ENCODE measurements at regions not wholly inside any gene's neighbourhood (a gene's known extent, or its start where the extent isn't known, plus 50 kb on each side); places are given as distances from the start of the nearest gene placed in this dataset.
"Not testable (repeated sequence)": the region's sequence is repeated elsewhere in the genome, so short reads cannot be mapped to it uniquely, and the experiment has no call there.

DNA sequence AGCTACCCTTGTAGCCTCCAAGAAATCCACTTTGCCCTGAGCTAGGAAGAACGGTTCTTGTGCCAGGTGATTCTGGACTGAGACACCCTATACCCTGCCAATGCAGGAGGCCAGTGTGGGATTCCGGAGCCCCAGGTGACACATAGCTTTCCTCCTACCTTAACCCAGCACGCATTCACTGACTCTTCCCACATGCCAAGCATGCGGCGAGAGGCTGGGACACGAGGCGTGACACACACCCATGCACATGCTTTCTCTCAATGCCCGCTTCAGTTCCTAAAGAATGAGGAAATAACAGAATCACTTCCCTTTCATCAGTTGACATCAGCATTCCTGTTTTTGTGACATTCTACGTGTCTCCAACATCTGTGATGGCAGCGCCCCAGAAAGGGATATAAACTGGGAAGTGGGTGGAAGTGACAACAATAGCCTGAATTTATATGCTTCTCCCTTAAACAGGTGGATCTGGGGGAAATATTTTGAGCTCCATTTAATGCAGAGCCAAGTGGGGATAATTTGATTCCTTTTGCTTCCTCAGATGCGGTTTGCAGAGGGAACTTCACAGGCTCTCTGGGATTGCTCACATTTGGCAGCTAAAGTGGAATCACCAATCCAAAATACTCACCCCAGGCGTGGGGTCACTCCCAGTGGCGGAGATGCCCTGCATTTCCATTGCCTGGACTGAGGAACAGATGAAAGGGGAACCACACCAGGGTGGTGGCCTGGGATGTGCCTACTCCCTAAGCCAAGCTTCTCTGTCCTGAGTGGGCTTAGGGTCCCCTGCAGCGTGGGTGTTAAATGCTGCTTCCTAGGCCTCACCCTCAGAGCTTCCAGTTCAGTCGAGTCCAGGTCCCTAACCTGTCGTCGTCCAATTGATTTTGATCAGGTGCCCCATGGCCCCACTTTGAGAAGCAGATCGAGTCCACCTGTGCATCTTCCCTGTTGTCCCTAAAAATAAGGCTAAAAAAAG is 445.1 kb downstream of the SIPA1L2 start:
- DNase-seq, result no peak

DNA sequence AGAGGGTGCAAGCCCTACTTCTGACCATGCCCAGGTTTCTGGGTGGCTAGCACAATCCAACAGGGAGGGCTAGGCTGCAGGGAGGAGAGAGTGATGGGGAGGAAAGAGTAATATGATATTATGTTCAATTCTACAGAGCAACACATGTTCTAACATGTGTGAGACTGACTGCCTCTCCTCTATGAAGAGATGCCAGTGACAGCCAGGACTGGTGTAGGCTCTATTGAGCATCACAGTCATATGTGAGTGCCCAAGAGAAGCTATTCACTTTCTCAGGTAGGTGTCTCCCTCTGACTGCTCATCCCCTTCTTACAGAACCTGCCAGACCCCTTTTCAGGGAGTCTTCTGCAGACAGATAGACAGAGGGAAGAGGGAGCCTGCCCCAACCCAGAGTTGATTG is 446.1 kb downstream of the SIPA1L2 start:
- no peak for DNase-seq

DNA sequence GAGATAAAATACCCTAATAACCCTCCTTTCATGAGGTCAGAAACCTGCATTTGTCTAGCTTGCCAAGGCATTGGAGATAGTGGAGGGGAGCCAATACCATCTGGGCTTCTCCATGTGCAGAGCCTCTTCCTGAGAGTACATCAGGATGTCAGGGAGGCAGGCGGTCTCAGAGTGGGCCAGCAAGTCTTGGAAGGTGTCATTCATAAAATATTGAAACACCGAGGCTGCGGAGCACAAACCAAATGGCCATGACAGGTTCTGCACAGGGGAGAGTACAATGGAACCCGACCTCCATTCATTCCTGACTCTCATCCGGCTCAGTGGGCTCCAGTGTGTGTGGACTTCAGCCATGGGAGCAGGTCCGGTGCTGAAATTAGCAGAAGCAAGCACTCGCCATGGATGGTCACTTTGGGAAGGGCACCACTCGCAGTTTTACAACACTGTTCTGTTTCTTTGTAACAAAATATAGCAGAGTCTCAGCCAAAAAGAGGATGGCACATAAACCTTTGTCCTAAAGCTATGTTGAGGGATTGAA is 446.6 kb downstream of the SIPA1L2 start:
- no peak for DNase-seq

DNA sequence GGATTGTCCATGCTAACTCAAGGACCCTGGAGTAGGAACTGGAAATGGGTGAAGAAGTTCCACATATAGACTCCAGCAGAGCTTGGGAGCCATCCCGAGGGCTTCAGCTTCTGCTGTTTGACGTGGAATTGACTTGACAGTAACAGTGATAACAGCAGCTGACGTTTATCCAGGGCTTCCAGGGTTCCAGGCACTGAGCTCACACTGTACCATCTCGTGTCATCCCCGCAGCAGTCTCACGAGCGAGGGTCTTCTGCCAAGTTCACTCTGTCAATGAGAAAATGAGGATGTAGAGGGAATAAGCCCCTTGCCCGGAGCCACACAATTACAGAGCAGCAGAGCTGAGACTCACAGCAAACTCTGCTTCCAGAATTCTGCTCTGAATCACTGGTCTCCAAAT is 447.7 kb downstream of the SIPA1L2 start:
- DNase-seq, result no peak

DNA sequence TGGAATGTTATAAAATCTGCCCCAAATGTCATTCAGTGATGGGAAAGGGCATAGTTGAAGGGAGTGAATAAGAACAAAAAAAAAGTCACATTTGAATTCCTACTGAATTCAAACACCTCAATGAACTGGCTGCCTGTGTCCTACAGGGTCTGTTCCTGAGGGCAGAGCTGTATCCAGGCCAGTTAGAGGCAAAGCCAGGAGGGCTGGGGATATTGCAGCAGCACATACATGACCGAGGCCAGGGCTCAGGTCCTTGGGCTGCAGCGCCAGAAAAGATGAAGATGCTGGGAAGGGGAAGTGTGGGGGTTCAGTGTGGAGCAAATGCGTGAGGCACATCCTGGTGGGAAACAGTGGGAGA is 449.2 kb downstream of the SIPA1L2 start:
- DNase-seq, result no peak

DNA sequence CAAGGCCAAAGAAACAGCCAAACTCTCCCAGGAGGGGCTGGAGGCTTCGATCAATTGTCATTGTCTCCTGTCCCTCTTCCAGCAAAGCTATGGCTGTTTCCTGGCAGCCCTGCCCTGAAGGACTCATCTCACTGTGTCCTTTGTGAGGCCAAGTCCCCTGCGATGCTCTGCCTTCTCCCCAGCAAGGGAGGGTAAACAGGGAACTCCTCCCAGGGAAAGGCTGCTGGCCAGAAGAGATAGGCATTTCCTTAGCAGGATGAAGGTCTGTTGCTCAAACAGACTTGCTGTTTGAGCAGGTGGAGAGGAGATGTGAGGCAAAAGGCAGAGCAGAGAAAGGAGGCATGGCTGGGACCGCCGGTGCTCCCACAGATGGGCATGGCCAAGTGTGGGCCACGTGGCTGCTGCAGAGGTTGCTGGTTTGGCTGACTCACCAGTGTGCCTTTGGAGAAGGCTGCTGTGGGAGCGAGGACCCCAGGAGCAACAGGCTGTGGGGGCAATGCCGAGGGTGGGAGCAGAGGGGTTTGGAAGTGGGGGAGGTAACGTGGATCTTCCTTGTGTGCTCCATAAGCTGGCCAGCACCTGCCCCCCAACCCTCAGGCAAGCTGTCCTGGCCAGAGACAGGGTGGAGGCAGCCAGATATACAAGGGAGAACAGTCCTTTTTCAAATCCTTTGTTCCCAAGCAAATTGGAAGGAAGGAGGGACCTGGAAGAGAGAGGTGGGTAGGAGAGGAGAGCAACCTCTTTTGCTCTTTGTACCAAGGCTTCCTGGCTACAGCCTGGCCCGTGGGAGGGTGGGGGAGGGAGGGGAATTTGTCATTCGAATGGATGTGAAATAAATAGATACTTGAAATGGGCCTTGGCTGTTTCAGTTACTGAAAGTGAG is 449.8 kb downstream of the SIPA1L2 start:
- no peak for DNase-seq

DNA sequence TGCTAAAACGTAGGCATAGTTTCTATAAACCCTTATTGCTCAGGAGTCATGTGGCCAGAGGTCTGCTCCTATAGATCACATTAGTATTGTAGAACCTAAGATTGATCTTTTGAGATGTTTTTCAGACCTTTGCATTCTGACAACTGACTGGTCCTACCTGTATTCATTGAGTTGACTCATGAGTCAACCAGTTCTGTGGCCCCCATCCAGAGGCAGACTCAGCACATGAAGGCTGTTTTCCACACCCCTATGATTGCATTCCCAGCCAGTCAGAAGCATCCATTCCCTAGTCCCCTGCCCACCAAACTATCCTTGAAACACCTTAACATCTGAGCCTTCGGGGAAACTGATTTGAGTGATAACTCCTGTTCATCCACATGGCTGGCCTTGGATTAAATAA is 451.7 kb downstream of the SIPA1L2 start:
- DNase-seq, result no peak

DNA sequence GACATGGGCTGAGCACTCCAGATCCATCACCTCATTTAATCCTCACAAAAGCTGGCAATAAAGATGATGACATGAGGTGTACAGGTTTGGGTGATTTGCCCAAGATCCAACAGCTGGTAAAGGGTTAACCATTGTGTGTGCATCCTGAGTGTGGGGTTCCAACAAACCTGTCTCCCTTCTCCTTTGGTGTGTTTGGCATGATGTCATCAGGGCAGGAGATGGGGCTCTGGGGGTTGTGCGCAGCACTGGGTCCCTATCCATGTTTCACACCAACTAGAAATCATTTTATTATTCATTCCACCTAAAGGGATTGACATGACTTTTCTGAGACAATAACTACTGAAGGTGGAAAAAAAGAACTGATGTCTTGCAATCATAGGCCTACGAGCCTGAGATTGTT is 452.5 kb downstream of the SIPA1L2 start:
- DNase-seq, result no peak

DNA sequence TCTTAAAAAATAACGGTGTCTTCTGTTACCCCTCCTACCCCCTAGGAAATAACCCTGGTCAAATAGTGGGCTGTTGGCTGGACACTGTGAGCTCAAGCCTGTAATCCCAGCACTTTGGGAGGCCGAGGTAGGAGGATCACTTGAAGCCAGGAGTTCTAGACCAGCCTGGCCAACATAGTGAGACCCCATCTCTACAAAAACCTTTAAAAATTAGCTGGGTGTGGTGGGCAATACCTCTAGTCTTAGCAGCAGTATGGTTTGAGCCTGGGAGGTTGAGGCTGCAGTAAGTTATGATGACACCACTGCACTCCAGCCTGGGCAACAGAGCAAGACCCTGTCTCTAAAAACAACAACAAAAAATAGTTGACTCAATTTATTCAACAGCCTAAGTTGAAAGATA is 453.7 kb downstream of the SIPA1L2 start:
- DNase-seq, result no peak

DNA sequence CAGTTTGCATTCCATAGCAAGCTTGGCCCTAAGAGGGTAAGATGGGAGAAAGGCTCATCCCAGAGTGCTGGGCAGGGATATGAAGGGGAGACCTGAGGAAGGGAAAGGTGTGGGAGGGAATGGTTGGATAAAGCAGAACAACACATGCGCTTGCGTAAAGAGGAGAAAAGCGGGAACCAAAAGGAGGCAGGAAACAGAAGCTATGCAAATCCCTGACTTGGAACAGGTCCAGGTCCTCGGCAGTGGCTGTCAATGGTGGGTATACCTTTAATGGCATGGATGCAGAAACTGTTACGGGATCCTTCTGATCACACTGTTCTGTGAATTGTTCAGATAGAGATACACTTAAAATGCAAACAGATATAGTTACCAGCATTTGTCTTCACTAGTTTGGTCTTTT is 455.6 kb downstream of the SIPA1L2 start:
- no peak for DNase-seq

DNA sequence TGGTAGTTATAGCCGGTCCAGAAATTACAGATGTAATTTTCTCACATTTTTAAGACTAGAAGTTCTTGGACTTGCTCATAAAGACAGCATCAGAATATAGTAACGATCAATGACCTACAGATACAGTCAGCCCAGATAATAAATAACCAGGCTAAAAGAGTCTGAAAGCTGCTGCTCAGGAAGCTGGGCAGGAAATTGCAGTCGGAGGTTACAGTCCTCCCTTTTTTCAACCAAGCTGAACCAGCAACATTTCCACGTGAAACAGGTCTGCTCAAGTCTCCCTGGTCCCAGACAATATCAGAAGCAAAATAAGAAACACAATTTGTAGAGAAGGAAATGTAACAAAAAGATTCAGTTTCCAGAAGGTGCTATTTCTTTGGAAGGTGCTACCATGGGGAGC is 457.4 kb downstream of the SIPA1L2 start:
- no peak for DNase-seq

DNA sequence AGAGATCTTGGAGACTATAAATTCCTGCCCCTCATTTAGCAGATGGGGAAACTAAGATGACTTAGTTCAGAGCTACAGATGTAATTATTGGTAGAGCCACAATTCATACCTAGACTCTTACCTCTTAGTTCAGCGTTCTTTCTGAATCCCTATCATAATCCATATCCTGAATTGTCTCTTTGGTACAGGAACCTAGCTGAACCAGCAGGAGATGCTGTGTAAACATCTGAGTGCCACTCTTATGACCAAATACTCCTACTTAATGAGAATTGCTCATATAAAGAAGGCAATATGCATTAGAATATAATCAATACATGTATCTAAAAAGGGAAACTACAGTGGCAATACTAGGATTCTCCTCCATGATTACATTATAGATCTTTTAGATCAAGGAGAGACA is 459.0 kb downstream of the SIPA1L2 start:
- no peak for DNase-seq

DNA sequence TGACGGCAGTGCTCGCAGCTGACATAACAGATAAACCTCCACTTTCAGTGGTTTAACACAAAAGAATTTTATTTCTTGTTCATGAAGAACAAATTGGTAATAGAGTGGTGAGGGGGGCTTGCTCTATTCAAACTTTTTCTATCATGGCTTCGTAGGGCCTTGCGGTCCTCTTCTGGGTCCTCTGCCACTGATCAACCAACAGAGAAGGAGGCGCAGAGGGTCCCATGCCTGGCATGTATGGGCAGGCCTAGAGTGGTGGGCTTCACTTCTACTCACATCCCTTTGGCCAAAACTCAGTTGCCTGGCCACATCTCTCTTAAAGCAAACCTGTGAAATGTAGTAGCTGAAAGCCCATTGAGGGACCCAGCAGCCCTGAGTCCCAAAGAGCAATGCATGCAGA is 460.5 kb downstream of the SIPA1L2 start:
- DNase-seq, result no peak

DNA sequence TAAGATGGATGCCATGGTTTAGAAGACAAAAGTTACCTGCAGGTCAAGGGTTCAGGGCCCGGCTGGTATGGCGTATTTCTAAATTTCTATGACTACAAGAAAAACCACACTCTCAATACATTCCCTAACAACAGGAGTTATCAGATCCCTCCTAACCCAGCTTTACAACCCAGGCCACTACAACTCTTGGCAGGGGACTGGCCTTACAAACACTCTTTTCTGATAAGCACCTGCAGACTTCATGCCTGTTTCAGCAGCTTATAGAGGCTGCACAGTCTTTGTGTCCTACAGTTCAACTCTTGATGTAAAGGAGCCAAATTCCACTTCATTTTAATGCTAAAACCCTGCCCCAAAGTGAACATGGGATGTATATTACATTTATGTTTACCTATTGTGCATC is 461.4 kb downstream of the SIPA1L2 start:
- no peak for DNase-seq

DNA sequence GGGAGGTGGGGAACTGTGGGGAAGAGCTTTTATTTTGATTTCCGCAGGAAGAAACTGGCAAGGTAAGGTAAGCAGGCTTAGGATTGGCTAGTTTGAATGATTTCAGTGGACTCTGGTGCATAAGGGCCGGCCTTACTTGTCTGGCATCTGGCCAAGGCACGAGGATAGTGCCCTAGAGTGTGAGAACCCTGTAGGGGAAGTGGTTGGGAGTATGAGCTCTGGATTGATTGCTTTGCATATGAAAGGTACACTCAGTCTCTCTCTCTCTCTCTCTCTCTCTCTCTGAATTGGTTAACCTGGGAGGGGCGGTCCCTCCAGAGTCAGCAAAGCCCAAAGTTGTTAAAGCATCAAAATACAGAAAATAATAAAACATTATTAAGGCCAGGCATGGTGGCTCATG is 463.0 kb downstream of the SIPA1L2 start:
- no peak for DNase-seq

DNA sequence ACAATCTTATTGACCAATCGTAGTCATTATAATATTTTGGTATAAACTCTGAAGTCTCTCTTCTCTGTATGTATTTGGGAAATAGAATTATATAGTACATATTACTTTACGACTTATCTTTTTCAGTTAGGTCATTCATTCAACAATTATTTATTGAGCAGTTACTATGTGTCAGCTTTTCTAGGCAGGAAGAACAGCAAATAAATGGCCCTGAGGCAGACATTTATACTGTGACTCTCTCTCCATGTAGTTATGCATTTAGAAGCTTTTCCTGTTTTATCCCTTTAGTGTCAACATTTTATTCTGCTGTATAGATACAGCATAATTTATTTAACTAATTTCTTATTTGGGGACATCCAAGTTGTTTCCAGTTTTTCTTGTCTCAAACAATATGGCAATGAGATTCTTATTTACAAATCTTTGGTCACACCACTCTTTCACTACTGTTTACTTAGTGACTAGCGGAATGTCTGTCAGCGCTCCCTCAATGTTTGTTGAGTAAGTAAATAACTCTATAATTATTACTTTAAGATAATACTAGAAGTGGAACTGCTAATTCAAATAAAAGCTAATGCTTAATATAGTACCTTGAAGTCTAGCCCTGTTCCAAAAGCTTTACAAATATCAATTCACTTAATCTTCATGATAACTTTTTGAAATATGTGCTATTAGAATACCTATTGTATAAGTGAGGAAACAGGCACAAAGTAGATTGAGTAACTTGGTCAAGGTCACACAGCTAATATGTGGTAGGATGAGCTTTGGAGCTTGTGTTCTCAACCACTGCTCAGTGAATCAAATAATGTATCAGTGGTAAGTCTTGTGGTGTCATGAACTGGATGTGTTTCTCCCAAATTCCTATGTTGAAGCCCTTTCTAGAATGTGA is 465.6 kb downstream of the SIPA1L2 start:
- DNase-seq, result no peak

DNA sequence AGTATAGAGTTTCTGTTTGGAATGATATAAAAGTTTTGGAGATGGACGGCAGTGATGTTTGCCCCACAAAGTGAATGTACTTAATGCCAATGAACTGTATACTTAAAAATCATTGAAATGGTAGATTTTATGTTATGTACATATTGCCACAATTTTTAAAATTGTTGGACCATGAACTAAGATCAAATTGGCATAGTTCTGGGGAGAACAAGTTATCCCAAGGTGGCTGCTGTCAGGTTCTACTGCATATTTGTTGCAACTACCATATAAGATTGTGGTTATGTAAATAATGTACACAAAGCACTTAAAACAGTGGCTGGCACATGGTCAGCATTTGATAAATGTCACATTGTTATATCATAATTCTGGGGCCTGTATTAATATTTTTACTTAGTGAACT is 466.4 kb downstream of the SIPA1L2 start:
- no peak for DNase-seq

DNA sequence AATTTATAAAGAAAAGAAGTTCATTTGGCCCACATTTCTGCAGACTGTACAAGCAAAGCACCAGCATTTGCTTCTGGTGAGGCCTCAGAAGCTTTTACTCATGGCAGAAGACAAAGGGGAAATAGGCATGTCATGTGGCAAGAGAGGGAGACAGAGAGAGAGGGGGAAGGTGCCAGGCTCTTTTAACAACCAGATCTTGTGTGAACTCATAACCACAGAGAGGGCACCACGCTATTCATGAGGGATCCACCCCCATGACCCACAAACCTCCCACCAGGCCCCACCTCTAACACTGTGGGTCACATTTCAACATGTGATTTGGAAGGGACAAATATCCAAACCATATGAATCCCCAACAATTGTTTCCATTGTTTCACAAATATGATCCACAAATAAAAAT is 467.9 kb downstream of the SIPA1L2 start:
- no peak for DNase-seq

DNA sequence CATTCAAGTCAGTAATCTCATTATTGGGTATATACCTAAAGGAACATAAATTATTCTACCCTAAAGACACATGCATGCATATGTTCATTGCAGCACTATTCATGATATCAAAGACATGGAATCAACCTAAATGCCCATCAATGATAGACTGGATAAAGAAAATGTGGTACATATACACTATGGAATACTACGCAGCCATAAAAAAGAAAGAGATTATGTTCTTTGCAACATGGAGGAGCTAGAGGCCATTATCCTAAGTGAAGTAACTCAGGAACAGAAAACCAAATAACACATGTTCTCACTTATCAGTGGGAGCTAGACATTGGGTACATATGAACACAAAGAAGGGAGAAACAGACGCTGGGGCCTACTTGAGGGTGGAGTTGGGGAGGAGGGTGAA is 471.4 kb downstream of the SIPA1L2 start:
- not testable (repeated sequence) for DNase-seq

DNA sequence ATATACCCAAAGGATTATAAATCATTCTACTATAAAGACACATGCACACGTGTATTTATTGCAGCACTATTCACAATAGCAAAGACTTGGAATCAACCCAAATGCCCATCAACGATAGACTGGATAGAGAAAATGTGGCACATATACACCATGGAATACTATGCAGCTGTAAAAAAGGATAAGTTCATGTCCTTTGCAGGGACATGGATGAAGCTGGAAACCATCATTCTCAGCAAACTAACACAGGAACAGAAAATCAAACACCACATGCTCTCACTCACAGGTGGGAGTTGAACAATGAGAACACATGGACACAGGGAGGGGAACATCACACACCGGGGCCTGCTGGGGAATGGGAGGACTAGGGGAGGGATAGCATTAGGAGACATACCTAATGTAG is 473.9 kb downstream of the SIPA1L2 start:
- not testable (repeated sequence) for DNase-seq

DNA sequence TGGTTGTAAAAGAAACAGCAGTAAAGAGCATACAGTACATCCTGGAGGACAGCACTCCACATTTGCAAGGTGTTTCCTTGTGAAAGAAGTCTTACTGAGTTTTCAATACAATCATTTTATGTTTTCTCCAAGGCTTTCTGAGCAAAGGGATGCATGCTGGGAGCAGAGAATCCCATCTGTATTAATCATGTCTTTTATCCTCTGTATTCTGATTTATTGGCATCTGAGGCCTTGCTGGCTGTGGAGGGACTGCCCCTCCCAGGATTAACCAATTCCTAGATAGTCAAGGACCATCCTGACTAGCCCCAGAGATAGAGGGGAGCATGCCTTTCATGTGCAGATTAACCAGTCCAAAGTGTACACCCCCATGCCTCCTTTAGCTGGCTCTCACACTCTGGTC is 476.3 kb downstream of the SIPA1L2 start:
- DNase-seq, result no peak

DNA sequence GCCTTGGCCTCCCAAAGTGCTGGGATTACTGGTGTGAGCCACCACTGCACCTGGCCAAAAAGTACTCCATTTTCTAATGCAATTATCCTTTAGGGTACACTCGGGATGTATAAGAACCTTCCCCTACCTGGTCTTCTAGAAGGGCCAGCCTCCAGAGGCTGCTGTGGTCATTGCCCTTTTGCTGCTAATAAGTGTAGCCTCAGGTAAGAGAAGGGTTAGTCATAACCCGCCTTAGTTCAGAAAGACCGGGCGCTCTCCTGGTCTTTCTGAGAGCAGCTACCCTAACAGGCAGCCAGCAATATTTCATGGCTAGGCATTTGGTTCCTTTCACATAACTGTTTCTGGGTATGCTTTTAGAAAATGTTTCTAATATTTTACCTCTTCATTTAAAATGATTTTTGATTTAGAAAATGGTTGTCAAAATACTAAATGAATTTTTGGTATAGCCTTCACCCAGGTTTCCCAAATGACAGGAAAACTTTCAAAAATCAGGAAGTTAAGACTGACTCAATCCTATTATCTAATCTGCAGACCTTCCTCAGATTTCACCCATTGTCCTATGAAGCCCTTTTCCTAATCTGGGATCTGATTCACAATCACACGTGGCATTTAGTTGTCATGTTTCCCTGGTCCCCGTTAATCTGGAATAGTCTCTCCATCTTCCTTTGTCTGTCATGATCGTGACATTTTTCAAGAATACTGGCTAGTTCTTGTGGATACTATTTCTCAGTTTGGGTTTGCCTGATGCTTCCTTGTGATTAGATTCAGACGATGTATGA is 479.0 kb downstream of the SIPA1L2 start:
- no peak for DNase-seq

All from AML-193 (cell line).